Mesenteric fat pad (tissue), 1 donor: ENCODE measurements at regions not wholly inside any gene's neighbourhood (a gene's known extent, or its start where the extent isn't known, plus 50 kb on each side); places are given as distances from the start of the nearest gene placed in this dataset.

Source experiments
- DNase-seq: peaks from one replicate; pipeline ENCODE4 v3.0.0-alpha.2; 2020; ENCODE audit warnings: low spot score
- donor health status: DM: yes; HTN: yes; CAD: no.

DNA sequence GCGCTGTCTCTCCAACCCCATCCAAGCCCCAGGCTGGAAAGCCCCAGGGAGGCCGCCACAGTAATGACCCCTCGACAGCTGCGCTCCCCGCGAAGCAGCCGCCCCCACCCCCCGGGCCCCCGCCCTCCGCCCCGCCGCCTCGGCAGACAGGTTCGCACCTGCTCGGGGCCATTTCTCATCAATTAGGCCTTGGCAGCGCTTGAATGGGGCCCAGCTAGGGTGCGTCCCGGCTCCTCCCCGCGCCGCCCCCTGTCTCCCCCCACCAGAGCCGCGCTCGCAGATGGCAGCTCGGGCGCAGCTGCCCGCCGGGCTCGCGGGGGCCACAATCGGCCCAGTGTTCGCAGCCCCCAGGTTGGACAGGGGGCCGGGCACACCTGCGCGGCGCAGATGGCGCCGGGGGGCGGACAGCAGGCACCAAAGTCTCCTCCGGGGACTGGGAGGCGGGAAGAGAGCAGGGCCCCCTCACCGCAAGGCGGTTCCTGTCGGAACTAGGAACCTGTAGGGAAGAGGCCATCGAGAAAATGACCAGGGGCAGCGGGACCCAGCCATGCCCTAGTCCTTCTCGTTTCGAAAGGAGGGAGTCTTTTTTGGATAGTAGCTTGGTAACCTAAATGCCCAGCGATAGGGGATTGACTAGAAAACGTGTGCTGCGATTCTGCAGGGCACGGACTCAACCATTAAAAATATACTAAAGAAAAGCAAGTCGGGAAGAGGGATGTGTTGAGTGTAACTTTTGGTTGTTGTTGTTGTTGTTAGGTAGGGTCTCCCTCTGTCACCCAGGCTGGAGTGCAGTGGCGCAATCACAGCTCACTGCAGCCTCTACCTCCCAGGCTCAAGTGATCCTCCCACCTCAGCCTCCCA, 83.2 kb upstream of the EYA2 start:
- no peak for DNase-seq

DNA sequence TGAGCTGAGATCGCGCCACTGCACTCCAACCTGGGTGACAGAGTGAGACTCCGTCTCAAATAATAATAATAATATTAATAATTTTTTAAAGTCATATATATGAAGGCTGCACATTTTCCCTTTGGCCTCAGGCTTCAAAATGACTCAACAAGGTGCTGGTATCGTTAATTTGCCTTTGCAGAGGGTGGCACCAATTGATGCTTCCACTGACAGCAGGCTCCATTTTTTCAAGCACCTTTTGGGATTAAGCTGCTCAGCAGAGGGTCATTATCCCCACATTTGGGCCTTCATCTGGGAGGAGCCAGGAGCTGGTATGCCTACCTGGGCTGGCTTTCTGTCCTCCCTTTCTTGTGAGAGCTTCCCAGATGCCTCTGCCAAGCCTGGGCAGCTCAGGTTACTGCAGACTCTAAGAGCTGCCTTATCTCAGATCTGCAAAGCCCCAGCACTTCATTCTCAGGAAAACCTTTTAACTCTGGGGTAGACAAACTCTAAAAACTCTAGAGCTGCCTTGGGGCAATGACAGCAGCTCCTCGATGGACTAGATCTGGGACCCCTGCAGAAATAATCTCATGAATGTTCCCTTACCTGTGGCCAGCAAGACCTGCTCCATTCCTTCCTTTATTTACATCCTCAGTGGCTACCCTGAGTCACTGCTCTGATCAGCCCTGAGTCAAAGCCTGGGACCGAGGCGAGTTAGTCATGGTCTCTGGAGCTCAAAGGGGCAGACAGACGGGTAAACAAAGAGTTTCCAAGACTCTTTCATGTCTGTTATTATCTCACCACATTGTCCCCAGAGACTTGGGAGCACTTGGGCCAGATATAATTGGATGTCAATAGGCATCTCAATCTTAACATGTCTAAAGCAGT, 80.0 kb upstream of the EYA2 start:
- DNase-seq, result no peak

DNA sequence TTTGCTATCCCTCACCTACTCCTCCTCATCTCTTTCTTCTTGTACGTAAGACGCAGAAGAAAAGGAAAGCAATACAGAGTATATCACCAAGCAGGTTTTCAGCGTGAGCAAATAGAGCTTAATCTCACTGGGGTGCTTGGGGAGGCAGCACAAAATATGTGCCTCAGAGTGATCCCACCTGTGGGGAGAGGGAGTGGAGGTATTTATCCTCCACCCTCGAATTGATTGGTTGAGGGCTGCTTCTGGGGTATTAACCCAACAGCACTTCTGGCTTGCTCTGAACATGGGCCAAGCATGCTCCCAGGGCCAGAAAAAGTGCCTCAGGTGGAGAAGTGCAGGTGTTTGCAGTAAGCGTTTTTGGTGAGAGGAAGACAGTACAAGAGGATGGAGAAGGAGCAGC, 78.5 kb upstream of the EYA2 start:
- DNase-seq, result no peak

DNA sequence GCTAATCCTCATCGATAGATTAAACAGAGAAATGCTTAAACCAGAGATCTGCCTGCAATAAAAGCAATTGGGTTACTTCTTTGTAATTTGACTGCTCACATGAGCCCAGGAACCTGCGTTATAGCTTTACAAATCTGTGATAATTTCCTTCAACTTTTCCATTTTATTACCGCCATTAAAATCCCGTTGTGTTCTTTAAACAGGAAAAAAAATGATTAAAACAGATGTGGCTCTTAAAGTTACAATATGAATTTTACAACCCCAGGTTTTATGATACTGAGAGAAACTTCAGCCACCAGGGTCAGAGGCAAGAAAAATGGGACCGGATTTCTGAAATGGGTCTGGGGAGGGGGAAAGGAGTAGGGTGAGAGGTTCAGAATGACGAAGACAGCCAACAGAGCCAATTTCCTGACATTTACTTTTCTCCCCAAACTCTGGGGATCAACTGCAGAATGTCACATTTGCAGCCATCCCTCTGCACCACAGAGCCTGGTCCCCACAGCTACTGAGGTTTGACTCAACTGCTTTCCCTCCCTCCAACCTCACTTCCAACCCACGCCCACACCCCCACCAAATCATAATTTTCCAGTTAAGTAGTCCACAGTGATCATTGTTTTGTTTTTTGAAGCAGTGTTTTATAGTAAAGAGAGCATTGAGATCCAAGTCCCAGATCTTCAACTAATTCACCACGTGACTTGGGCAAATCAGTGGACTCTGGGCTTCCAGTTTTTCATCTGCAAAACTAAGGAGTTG, 77.6 kb upstream of the EYA2 start:
- no peak for DNase-seq

GRCh38 chr20:46820682-46821081, 74.0 kb upstream of the EYA2 start:
- no peak for DNase-seq

DNA sequence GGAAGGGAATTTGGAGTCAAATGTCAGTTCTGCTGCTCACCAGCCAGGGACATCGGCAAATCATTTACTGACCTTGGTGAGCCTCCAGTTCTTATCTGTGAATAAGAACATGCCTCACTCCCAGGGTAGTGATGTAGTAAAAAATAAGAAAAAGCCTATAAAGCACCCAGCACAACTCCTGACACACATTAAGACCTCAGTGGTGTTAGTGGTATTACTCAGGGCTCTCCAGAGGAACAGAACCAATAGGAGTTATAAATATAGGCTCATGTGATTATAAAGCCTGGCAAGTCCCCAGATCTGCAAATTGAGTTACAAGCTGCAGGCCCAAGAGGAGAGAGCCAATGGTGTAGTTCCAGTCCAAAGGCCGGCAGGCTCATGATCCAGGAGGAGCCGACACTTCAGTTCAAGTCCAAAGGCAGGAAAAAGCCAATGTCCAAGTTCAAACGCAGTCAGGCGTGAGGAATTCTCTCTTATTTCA, 71.3 kb upstream of the EYA2 start:
- no peak for DNase-seq

DNA sequence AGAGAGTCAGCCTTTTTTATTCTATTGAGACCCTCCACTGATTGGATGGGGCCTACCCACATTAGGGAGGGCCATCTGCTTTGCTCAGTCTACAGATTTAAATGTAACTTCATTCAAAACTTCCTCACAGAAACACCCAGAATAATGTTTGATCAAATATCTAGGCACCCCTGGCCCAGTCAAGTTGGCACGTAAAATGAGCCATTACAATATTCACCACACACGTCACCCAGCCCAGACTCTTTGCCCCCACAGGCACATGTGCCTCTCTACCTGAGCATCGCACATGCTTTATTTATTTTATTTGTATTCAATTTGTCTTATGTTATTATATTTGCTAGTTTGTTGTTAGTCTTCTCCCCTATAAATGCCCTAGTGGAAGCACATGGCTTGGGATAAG, 70.9 kb upstream of the EYA2 start:
- no peak for DNase-seq

GRCh38 chr20:46826343-46826984, 68.2 kb upstream of the EYA2 start:
- no peak for DNase-seq

DNA sequence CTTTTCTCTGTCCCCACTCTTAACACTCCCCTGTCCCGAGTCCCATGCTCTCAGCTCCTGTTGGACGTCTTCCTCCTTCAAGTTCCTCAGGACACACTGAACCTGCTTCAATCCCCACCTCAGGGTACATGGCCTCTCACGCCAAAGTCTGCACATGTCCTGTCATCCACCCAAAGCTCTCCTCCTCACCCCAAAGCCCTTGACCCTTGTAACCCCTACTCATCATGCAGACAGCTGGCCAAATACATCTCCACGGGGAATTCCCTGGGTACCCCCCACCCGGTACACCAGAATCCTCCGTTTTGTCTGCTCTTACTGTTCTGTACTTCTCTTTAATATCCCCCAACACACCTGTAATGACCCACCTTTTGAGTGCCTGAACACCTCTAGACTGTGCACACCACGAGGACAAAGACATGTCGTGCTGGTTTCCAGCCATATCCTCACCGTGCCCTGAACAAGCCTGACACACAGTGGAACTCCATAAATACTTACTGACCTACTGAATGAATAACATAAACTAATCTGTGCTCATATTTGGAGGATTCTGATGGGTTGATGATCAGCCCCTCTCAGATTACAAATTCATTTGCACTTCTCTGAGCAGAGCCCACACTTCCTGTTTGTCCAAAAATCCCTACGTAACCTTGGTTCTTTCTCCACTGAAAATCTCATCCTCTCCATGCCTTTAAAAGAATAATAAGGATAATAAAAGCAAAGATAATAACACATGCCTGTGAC, 66.8 kb upstream of the EYA2 start:
- no peak for DNase-seq

- DNase-seq, result no peak
Measured at GRCh38 chr20:46828471-46828870, 66.2 kb upstream of the EYA2 start.

DNA sequence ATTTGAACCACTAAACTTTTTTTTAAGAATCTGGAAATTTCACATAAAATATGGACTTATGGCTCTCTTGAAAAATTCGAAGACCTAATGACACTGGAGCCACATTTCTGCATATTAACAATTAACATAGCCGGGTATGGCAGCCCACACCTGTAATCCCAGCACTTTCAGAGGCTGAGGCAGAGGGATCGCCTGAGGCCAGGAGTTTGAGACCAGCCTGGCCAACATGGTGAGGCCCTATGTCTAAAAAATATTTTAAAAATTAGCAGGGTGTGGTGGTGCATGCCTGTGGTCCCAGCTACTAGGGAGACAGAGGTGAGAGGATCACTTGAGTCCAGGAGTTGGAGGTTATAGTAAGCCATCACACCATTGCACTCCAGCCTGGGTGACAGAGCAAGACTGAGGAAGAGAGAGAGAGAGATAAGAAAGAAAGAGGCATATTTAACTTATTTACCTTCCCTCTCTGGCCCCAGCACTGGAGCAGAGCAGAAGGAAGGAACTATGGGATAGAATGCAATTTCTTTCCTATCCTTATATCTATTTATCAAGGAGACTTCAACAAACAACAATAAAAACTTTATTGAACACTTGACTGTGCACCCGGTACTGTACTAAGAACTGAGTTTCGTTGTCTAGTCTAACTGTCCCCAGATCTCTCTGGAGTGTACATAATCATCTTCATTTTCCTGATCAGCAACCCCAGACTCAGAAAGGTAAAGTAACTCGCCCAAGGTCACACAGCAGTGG, 63.6 kb upstream of the EYA2 start:
- no peak for DNase-seq

DNA sequence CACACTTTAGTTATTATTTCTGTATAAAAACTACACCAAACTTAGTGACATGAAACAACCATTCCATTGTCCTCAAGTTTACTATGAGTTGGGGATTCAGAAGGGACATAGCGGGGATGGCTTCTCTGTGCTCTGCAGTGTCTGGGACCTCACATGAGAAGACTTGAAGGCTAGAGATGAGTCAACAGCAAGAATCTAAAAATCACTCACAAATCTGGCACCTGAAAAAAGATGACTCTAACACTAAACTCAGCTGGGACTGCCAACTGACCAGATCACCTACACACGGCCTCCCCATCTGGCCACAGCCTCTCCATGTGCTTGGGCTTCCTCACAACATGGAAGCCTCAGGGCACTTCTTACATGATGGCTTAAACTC, 63.0 kb upstream of the EYA2 start:
- DNase-seq, result no peak

DNA sequence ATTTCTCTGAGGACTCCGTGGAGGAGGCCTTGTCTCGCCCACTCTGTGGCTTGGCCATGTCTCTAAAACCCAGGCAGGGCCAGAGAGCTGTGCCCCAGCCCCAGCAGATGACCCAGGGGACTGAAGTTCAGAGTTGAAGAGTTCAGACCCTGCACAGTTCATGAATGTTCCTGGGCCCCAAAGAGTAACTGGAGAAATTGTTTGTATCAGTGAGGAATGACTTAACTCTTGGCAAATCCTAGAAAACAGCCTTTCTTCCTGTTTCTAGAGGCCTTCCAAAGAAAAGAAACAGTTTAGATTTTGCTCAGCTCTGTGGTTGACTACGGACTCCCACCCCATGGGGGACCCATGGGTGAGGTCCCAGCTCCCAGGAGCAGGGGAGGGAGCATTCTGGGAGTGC, 62.1 kb upstream of the EYA2 start:
- DNase-seq, result no peak

- no peak for DNase-seq
Measured at GRCh38 chr20:46833360-46833759, 61.3 kb upstream of the EYA2 start.

DNA sequence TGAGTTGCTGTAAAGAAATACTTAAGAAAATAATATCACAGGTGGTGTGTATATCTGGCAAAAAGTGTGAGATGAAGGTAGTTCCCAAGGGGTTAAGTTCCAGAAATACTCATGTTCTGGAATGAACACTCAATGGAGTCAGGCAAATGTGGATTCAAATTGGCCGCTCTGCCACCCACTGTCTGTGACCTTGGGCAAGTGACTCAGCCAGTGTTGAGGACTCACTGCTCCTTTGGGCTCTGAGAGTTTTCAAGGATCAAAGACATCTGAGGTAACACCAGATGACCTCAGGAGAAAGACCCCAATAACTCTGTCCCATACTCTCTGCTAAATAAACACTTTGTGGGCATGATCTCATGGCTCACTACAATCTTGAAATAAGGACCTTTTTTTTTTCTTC, 59.2 kb upstream of the EYA2 start:
- no peak for DNase-seq

DNA sequence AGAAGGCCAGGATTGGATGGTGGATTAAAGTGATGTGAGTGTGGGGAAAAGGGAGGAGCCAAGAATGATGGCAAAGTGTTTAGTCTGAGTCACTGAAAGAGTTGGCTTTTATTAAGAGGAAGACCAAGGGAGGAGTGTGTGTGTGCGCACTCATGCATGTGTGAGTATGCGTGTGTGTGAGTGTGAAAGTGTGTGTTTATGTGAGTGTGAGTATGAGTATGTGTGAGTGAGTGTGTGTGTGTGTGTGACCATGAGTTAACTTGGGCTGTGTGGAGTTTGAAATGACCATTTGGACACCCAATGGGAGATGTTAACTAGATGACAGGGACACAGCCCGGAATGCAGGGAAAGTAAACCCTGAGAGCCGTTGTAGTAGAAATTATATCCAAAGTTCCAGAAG, 57.6 kb upstream of the EYA2 start:
- no peak for DNase-seq

DNA sequence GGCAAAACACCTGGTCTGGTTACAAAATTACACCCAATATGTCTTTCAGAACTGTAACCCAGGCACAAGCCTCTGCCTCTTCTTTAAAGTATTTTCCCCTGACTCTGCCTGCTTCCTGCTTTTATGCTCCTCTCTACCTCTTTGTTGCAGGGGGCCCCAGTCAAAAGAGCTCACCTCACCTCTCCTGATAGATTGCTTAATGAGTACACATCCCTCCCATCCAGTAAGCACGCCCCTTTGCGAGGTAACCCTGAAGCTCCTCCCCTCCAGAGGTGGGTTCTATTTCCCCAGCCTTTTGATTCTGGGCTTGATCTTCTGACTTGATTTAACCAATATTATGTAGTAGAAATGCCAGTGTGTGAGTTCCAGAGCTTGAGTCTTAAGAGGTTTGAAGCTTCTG, 56.6 kb upstream of the EYA2 start:
- DNase-seq, result no peak

DNA sequence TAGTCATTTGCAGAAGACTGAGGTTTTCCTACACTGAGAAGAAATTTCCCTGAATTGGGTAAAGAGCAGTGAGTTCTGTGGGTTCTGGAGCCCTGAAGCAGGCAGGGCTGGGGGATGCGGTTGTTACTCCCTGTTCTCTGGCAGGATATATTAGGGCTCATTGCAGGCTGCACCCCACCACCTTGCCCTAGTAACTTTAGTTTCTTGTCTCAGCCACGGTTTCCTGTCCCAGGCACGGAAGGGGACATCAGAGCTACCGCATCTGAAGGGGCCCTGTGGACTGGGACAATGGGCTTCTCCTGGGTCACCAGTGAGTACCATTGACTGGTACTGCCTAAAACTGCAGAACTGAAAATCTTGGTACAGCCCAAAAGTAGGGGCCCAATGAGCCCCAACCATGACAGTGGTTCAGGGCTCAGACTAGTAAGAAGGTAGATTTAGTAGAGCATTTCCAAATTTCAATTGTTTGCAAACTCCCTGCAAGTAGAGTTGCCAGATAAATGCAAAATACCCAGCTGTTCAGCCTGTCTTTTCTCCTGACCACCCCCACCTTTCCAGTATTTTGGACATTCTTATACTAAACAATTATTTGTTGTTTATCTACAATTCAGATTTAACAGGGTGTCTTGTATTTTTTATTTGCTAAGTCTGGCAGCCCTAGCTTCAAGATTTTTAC, 54.5 kb upstream of the EYA2 start:
- DNase-seq, result no peak
